Colon (tissue), 2 donors: ENCODE measurements at regions not wholly inside any gene's neighbourhood (a gene's known extent, or its start where the extent isn't known, plus 50 kb on each side); places are given as distances from the start of the nearest gene placed in this dataset.

Source experiments
- FAIRE-seq: peaks from 2 replicates; lab custom pipeline; 2012; peaks lifted over from hg19 to GRCh38; lab: Jason Lieb, UNC
- donor health status: control.
- donor health status: control.

GRCh38 chr16:73529303-73530012, 481.5 kb upstream of the ZFHX3 start:
- no peak for FAIRE-seq

- FAIRE-seq = no peak
Measured at GRCh38 chr16:73527187-73527586, 479.3 kb upstream of the ZFHX3 start.

- no peak for FAIRE-seq
Measured at GRCh38 chr16:73526011-73526804, 478.3 kb upstream of the ZFHX3 start.

- FAIRE-seq = no peak
Measured at GRCh38 chr16:73523209-73523608, 475.3 kb upstream of the ZFHX3 start.

- no peak for FAIRE-seq
Measured at GRCh38 chr16:73521499-73521898, 473.6 kb upstream of the ZFHX3 start.

- FAIRE-seq = no peak
Measured at GRCh38 chr16:73515616-73516015, 467.7 kb upstream of the ZFHX3 start.

- no peak for FAIRE-seq
Measured at GRCh38 chr16:73510852-73511251, 462.9 kb upstream of the ZFHX3 start.

- no peak for FAIRE-seq
Measured at GRCh38 chr16:73506568-73507056, 458.7 kb upstream of the ZFHX3 start.

- no peak for FAIRE-seq
Measured at GRCh38 chr16:73505577-73505976, 457.6 kb upstream of the ZFHX3 start.

- no peak for FAIRE-seq
Measured at GRCh38 chr16:73504591-73505575, 457.0 kb upstream of the ZFHX3 start.

- FAIRE-seq = no peak
Measured at GRCh38 chr16:73503093-73503492, 455.2 kb upstream of the ZFHX3 start.

GRCh38 chr16:73499276-73499675, 451.3 kb upstream of the ZFHX3 start:
- FAIRE-seq = no peak

GRCh38 chr16:73485880-73486279, 438.0 kb upstream of the ZFHX3 start:
- FAIRE-seq = no peak

GRCh38 chr16:73483934-73484711, 436.2 kb upstream of the ZFHX3 start:
- FAIRE-seq = no peak

GRCh38 chr16:73483076-73483791, 435.3 kb upstream of the ZFHX3 start:
- FAIRE-seq = no peak

- FAIRE-seq = no peak
Measured at GRCh38 chr16:73482310-73482709, 434.4 kb upstream of the ZFHX3 start.

GRCh38 chr16:73480381-73480780, 432.5 kb upstream of the ZFHX3 start:
- no peak for FAIRE-seq

- FAIRE-seq = no peak
Measured at GRCh38 chr16:73473713-73474112, 425.8 kb upstream of the ZFHX3 start.

- no peak for FAIRE-seq
Measured at GRCh38 chr16:73464834-73465233, 416.9 kb upstream of the ZFHX3 start.

- no peak for FAIRE-seq
Measured at GRCh38 chr16:73459586-73459985, 411.7 kb upstream of the ZFHX3 start.

GRCh38 chr16:73457851-73458250, 409.9 kb upstream of the ZFHX3 start:
- no peak for FAIRE-seq
